Upper lobe of right lung (tissue), 1 donor: ENCODE measurements at regions not wholly inside any gene's neighbourhood (a gene's known extent, or its start where the extent isn't known, plus 50 kb on each side); places are given as distances from the start of the nearest gene placed in this dataset.
"Not testable (repeated sequence)": the region's sequence is repeated elsewhere in the genome, so short reads cannot be mapped to it uniquely, and the experiment has no call there.

Source experiments
- ATAC-seq: fragments of 200-7000 bp; cut with Tn5 transposase; one replicate; pipeline ENCODE4 v1.9.1; 2020; ENCODE audit warnings: mild to moderate bottlenecking, moderate library complexity
- DNase-seq: peaks from one replicate; pipeline ENCODE4 v3.0.0-alpha.2; 2020
- H3K27ac ChIP-seq: fragments of 200-600 bp; one replicate; pipeline ENCODE4 v1.8.0; 2022
- H3K27me3 ChIP-seq: fragments of 200-600 bp; one replicate; pipeline ENCODE4 v1.8.0; 2022; ENCODE audit warnings: mild to moderate bottlenecking
- H3K36me3 ChIP-seq: fragments of 200-600 bp; one replicate; pipeline ENCODE4 v1.8.0; 2022
- H3K4me1 ChIP-seq: fragments of 200-600 bp; one replicate; pipeline ENCODE4 v1.8.0; 2022
- H3K4me3 ChIP-seq: fragments of 200-600 bp; one replicate; pipeline ENCODE4 v1.8.0; 2022; ENCODE audit warnings: mild to moderate bottlenecking
- H3K9me3 ChIP-seq: fragments of 200-600 bp; one replicate; pipeline ENCODE4 v1.8.0; 2022
- intact Hi-C: fragments of 100-400 bp; cut with DNase I; formaldehyde crosslinking; loops from one replicate; pipeline ENCODE4 v1.11.0; 2022
- TF ChIP-seq, protein P1 (sequence below): fragments of 200-600 bp; IDR thresholded peaks from one replicate; pipeline ENCODE4 v1.8.0; 2022; ENCODE audit warnings: antibody characterized with exemption
- donor health status: DM: no; HTN: yes; CAD: no; lungs with severe emphysema.

DNA sequence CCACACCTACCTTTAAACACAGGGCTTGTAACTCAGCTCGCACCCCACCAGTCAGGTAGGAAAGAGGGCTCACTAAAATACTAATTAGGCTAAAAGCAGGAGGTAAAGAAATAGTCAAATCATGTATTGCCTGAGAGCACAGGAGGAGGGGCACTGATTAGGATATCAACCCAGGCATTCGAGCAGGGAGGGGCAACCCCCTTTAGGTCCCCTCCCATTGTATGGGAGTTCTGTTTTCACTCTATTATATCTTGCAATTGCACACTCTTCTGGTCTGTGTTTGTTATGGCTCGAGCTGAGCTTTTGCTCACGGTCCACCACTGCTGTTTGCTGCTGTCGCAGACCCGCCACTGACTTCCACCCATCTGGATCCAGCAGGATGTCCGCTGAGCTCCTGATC lies 657.2 kb downstream of the PRIM2 start:
- TF ChIP-seq, protein P1, sequence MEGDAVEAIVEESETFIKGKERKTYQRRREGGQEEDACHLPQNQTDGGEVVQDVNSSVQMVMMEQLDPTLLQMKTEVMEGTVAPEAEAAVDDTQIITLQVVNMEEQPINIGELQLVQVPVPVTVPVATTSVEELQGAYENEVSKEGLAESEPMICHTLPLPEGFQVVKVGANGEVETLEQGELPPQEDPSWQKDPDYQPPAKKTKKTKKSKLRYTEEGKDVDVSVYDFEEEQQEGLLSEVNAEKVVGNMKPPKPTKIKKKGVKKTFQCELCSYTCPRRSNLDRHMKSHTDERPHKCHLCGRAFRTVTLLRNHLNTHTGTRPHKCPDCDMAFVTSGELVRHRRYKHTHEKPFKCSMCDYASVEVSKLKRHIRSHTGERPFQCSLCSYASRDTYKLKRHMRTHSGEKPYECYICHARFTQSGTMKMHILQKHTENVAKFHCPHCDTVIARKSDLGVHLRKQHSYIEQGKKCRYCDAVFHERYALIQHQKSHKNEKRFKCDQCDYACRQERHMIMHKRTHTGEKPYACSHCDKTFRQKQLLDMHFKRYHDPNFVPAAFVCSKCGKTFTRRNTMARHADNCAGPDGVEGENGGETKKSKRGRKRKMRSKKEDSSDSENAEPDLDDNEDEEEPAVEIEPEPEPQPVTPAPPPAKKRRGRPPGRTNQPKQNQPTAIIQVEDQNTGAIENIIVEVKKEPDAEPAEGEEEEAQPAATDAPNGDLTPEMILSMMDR, result no peak
- ATAC-seq, result no peak
- no peaks in the 10 kb centered on the region for H3K27me3 ChIP-seq
- no peaks in the 10 kb centered on the region for H3K9me3 ChIP-seq
- DNase-seq, result no peak
- H3K4me1 ChIP-seq, result no peaks in the 10 kb centered on the region
- H3K36me3 ChIP-seq, result no peaks in the 10 kb centered on the region
- intact Hi-C loops, result no loop called here
- no peak overlapping the region for H3K4me3 ChIP-seq
- H3K27ac ChIP-seq, result no peak overlapping the region

DNA sequence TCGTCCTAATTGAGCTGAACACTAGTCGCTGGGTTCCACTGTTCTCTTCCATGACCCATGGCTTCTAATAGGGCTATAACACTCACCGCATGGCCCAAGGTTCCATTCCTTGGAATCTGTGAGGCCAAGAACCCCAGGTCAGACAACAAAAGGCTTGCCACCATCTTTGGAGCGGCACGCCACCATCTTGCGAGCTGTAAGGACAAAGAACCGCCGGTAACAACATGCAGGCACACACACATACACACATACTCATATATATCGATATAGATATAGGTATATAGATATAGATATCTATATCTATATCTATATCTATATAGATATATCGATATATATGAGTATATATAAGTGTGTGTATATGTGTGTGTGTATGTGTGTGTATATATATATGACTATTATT lies 657.7 kb downstream of the PRIM2 start:
- H3K27ac ChIP-seq, H3K9me3 ChIP-seq, ATAC-seq, H3K36me3 ChIP-seq, H3K4me1 ChIP-seq, intact Hi-C loops, DNase-seq, H3K4me3 ChIP-seq, H3K27me3 ChIP-seq: not testable (repeated sequence)

GRCh38 chr6:57976371-57976770 lies 658.9 kb downstream of the PRIM2 start:
- H3K36me3 ChIP-seq, ATAC-seq, H3K27me3 ChIP-seq, H3K27ac ChIP-seq, DNase-seq, H3K4me1 ChIP-seq, H3K9me3 ChIP-seq, intact Hi-C loops, H3K4me3 ChIP-seq: not testable (repeated sequence)

DNA sequence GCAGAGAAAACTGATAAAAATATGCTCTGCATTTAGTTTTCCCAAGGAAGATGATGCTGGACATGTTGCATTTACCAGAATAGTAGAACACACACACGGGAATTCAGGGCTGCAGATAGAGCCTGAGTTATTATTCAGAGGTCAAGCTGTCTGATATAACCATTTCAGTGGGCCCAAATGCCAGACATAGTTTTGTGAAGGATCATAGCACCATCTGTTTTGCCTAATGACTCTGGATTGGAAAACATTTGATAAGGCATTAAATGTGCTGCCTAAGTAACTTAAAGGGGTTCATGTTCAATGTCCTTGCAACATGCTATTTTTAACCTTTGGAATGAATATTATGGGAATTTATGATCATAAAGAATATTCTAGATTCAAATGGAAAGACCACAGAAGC lies 666.2 kb downstream of the PRIM2 start:
- intact Hi-C loops, H3K27ac ChIP-seq: not testable (repeated sequence)

GRCh38 chr6:57984575-57984974 lies 667.1 kb downstream of the PRIM2 start:
- H3K36me3 ChIP-seq, intact Hi-C loops, ATAC-seq, H3K9me3 ChIP-seq, DNase-seq, H3K4me1 ChIP-seq, H3K27ac ChIP-seq, H3K4me3 ChIP-seq, H3K27me3 ChIP-seq: not testable (repeated sequence)

More for the DNA sequence above, 666.2 kb downstream of the PRIM2 start:
- not testable (repeated sequence) for H3K9me3 ChIP-seq, H3K4me1 ChIP-seq, DNase-seq, H3K4me3 ChIP-seq, ATAC-seq, H3K36me3 ChIP-seq, H3K27me3 ChIP-seq

- H3K36me3 ChIP-seq, DNase-seq, H3K9me3 ChIP-seq, ATAC-seq, H3K4me3 ChIP-seq, H3K27me3 ChIP-seq, H3K27ac ChIP-seq, H3K4me1 ChIP-seq, intact Hi-C loops: not testable (repeated sequence)
These were observed 668.3 kb downstream of the PRIM2 start for GRCh38 chr6:57985734-57986133.

DNA sequence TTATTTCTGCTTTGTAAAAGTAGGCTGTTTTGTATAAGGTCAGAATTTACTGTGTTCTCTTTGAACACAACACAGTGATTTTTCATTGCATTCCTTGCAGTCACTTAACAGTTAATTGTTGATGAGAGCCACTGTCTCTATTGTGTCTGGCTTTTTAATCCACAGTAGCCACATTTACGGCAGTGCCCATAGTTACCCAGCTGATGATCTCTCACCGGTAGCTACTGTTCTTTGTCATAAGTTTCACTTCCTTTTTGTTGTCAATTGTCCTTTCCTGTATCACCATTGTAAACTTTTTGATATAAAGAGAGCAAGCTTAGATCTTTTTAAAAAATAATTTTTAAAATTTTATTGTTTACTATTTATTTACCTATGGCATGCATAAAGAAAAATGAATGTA lies 669.2 kb downstream of the PRIM2 start:
- H3K4me1 ChIP-seq, ATAC-seq, H3K27me3 ChIP-seq, H3K36me3 ChIP-seq, DNase-seq, intact Hi-C loops, H3K9me3 ChIP-seq, H3K4me3 ChIP-seq, H3K27ac ChIP-seq: not testable (repeated sequence)

DNA sequence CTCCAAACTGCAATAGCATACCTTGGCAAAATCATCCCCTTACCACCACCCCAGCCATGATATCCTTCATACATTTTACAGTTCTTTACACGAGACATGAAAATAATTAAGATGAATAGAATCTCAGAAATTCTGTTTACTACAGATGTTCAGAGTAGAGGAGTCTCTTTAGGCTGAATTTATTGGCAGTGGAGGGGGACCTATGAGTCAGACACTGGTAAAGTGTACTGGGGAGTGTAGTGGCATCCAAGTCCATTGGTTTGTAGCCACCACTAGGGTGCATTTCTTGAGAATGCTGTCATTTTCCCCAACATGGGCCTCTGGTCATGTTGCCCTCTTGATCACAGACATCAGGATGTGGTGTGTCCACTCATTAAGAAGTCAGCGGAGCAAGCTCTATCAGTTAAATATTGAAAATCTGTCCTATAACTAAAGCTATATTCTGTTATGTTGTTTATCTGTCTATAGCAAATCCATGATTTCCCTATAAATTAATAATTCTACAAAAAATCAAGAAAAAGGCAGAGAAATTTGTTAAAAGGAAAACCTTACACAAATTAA lies 672.2 kb downstream of the PRIM2 start:
- ATAC-seq, H3K27ac ChIP-seq, H3K27me3 ChIP-seq, H3K36me3 ChIP-seq, H3K4me3 ChIP-seq, intact Hi-C loops, H3K9me3 ChIP-seq, DNase-seq, H3K4me1 ChIP-seq: not testable (repeated sequence)

GRCh38 chr6:57998858-57999619 lies 681.6 kb downstream of the PRIM2 start:
- H3K27me3 ChIP-seq, ATAC-seq, H3K9me3 ChIP-seq, H3K27ac ChIP-seq, H3K4me1 ChIP-seq, DNase-seq, H3K4me3 ChIP-seq, intact Hi-C loops, H3K36me3 ChIP-seq: not testable (repeated sequence)

- H3K36me3 ChIP-seq, intact Hi-C loops, H3K9me3 ChIP-seq, ATAC-seq, H3K4me3 ChIP-seq, H3K27me3 ChIP-seq, DNase-seq, H3K4me1 ChIP-seq, H3K27ac ChIP-seq: not testable (repeated sequence)
These were observed 682.8 kb downstream of the PRIM2 start for GRCh38 chr6:58000233-58000632.

GRCh38 chr6:58003417-58004167 lies 686.2 kb downstream of the PRIM2 start:
- H3K4me3 ChIP-seq, ATAC-seq, intact Hi-C loops, H3K27ac ChIP-seq, H3K9me3 ChIP-seq, H3K36me3 ChIP-seq, DNase-seq, H3K27me3 ChIP-seq, H3K4me1 ChIP-seq: not testable (repeated sequence)

GRCh38 chr6:58007334-58008000 lies 690.0 kb downstream of the PRIM2 start:
- H3K27me3 ChIP-seq, H3K27ac ChIP-seq, H3K9me3 ChIP-seq, H3K4me1 ChIP-seq, intact Hi-C loops, DNase-seq, H3K36me3 ChIP-seq, ATAC-seq, H3K4me3 ChIP-seq: not testable (repeated sequence)

GRCh38 chr6:58008001-58008335 lies 690.5 kb downstream of the PRIM2 start:
- intact Hi-C loops, H3K27ac ChIP-seq, ATAC-seq, H3K4me1 ChIP-seq, H3K36me3 ChIP-seq, H3K4me3 ChIP-seq, H3K9me3 ChIP-seq, H3K27me3 ChIP-seq, DNase-seq: not testable (repeated sequence)
